OCI-LY3 (cell line): ENCODE measurements at regions not wholly inside any gene's neighbourhood (a gene's known extent, or its start where the extent isn't known, plus 50 kb on each side); places are given as distances from the start of the nearest gene placed in this dataset.

Experiments
- EZH2phosphoT487 ChIP-seq: fragments of 200-600 bp; shearing (Covaris generic); IDR thresholded peaks from 2 replicates; pipeline ENCODE4 v1.6.1; 2018; ENCODE audit warnings: antibody characterized with exemption, mixed run types, low read depth
- TF ChIP-seq, protein P1 (sequence below): fragments of 200-600, 300-600 bp; sonication (generic); IDR thresholded peaks from 2 replicates; pipeline ENCODE4 v1.5.1; 2014; ENCODE audit warnings: antibody characterized with exemption, low read length, low read depth

- TF ChIP-seq, protein P1, sequence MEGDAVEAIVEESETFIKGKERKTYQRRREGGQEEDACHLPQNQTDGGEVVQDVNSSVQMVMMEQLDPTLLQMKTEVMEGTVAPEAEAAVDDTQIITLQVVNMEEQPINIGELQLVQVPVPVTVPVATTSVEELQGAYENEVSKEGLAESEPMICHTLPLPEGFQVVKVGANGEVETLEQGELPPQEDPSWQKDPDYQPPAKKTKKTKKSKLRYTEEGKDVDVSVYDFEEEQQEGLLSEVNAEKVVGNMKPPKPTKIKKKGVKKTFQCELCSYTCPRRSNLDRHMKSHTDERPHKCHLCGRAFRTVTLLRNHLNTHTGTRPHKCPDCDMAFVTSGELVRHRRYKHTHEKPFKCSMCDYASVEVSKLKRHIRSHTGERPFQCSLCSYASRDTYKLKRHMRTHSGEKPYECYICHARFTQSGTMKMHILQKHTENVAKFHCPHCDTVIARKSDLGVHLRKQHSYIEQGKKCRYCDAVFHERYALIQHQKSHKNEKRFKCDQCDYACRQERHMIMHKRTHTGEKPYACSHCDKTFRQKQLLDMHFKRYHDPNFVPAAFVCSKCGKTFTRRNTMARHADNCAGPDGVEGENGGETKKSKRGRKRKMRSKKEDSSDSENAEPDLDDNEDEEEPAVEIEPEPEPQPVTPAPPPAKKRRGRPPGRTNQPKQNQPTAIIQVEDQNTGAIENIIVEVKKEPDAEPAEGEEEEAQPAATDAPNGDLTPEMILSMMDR: no peak
- no peak for TF ChIP-seq EZH2phosphoT487
Measured at GRCh38 chr3:151946606-151947005, 73.2 kb downstream of the SUCNR1 start.
